ENCODE measurements at regions not wholly inside any gene's neighbourhood (a gene's known extent, or its start where the extent isn't known, plus 50 kb on each side); places are given as distances from the start of the nearest gene placed in this dataset.
"Not testable (repeated sequence)": the region's sequence is repeated elsewhere in the genome, so short reads cannot be mapped to it uniquely, and the experiment has no call there.

DNA sequence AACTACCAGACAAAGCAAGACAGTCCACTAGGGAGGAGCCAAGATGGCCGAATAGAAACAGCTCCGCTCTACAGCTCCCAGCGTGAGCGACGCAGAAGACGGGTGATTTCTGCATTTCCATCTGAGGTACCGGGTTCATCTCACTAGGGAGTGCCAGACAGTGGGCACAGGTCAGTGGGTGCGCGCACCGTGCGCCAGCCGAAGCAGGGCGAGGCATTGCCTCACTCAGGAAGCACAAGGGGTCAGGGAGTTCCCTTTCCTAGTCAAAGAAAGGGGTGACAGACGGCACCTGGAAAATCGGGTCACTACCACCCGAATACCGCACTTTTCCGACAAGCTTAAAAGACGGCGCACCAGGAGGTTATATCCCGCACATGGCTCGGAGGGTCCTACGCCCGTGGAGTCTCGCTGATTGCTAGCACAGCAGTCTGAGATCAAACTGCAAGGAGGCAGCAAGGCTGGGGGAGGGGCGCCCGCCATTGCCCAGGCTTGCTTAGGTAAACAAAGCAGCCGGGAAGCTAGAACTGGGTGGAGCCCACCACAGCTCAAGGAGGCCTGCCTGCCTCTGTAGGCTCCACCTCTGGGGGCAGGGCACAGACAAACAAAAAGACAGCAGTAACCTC, 90.6 kb upstream of the CAV2 start:
- H3K18ac ChIP-seq (ENCODE audit: low read length); H2BK15ac ChIP-seq (ENCODE audit: low read length); H3K14ac ChIP-seq (ENCODE audit: low read length); H4K8ac ChIP-seq (ENCODE audit: low read depth, low read length); H3K9me3 ChIP-seq (replicated peaks in 1 of 2; ENCODE audit: control insufficient read depth in 2 of 2, insufficient read depth in 1 of 2, low read depth in 1 of 2, low read length in 2 of 2); H3K27ac ChIP-seq (replicated peaks; ENCODE audit: low read length); H3K79me1 ChIP-seq (ENCODE audit: low read depth, low read length); H4K91ac ChIP-seq (ENCODE audit: low read depth, low read length, poor library complexity); H3K27me3 ChIP-seq (ENCODE audit: control insufficient read depth in 3 of 3, insufficient read depth in 3 of 3, low read depth in 1 of 3, low read length in 3 of 3); H2BK5ac ChIP-seq (ENCODE audit: low read length); DNase-seq (ENCODE audit: low spot score); H3K4me1 ChIP-seq (ENCODE audit: control insufficient read depth in 2 of 2, insufficient read depth in 1 of 2, low read depth in 1 of 2, low read length in 2 of 2); H3K23ac ChIP-seq (ENCODE audit: low read depth, low read length, poor library complexity); H3K4me2 ChIP-seq (ENCODE audit: insufficient read depth, low read length, poor library complexity, severe bottlenecking); H2BK120ac ChIP-seq (ENCODE audit: low read depth, low read length); H2BK12ac ChIP-seq (ENCODE audit: low read length); H3K9ac ChIP-seq (ENCODE audit: low read depth, low read length, poor library complexity); H3K36me3 ChIP-seq (replicated peaks in 1 of 2; ENCODE audit: control insufficient read depth in 2 of 2, insufficient read depth in 2 of 2, low read length in 2 of 2); H3K4me3 ChIP-seq (ENCODE audit: low read length in 2 of 2); H2AK5ac ChIP-seq (ENCODE audit: low read depth, low read length); H3K4ac ChIP-seq (ENCODE audit: low read length): not testable (repeated sequence)
- no CpG with 5 or more reads among the region's 28 CpGs for WGBS, 2 donors (ENCODE audit: extremely low coverage in 2 of 2, insufficient read length in 2 of 2, insufficient replicate concordance in 1 of 2)
- H2AFZ ChIP-seq (ENCODE audit: low read length), result peak overlapping the region; percentile 13

DNA sequence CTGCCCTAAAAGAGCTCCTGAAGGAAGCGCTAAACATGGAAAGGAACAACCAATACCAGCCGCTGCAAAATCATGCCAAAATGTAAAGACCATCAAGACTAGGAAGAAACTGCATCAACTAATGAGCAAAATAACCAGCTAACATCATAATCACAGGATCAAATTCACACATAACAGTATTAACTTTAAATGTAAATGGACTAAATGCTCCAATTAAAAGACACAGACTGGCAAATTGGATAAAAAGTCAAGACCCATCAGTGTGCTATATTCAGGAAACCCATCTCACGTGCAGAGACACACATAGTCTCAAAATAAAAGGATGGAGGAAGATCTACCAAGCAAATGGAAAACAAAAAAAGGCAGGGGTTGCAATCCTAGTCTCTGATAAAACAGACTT, 88.8 kb upstream of the CAV2 start:
- not testable (repeated sequence) for H4K8ac ChIP-seq (ENCODE audit: low read depth, low read length); DNase-seq (ENCODE audit: low spot score); H3K4ac ChIP-seq (ENCODE audit: low read length); H3K9me3 ChIP-seq (replicated peaks in 1 of 2; ENCODE audit: control insufficient read depth in 2 of 2, insufficient read depth in 1 of 2, low read depth in 1 of 2, low read length in 2 of 2); H2BK120ac ChIP-seq (ENCODE audit: low read depth, low read length); H3K4me3 ChIP-seq (ENCODE audit: low read length in 2 of 2); H4K91ac ChIP-seq (ENCODE audit: low read depth, low read length, poor library complexity); H2BK5ac ChIP-seq (ENCODE audit: low read length); H2AK5ac ChIP-seq (ENCODE audit: low read depth, low read length); H3K18ac ChIP-seq (ENCODE audit: low read length); H3K4me1 ChIP-seq (ENCODE audit: control insufficient read depth in 2 of 2, insufficient read depth in 1 of 2, low read depth in 1 of 2, low read length in 2 of 2); H2BK15ac ChIP-seq (ENCODE audit: low read length); H3K27ac ChIP-seq (replicated peaks; ENCODE audit: low read length); H3K36me3 ChIP-seq (replicated peaks in 1 of 2; ENCODE audit: control insufficient read depth in 2 of 2, insufficient read depth in 2 of 2, low read length in 2 of 2); H3K79me1 ChIP-seq (ENCODE audit: low read depth, low read length); H2BK12ac ChIP-seq (ENCODE audit: low read length); H3K9ac ChIP-seq (ENCODE audit: low read depth, low read length, poor library complexity); H3K27me3 ChIP-seq (ENCODE audit: control insufficient read depth in 3 of 3, insufficient read depth in 3 of 3, low read depth in 1 of 3, low read length in 3 of 3); H3K23ac ChIP-seq (ENCODE audit: low read depth, low read length, poor library complexity); H3K14ac ChIP-seq (ENCODE audit: low read length); H3K4me2 ChIP-seq (ENCODE audit: insufficient read depth, low read length, poor library complexity, severe bottlenecking); H2AFZ ChIP-seq (ENCODE audit: low read length)
- no CpG with 5 or more reads among the region's 3 CpGs for WGBS, 2 donors (ENCODE audit: extremely low coverage in 2 of 2, insufficient read length in 2 of 2, insufficient replicate concordance in 1 of 2)

DNA sequence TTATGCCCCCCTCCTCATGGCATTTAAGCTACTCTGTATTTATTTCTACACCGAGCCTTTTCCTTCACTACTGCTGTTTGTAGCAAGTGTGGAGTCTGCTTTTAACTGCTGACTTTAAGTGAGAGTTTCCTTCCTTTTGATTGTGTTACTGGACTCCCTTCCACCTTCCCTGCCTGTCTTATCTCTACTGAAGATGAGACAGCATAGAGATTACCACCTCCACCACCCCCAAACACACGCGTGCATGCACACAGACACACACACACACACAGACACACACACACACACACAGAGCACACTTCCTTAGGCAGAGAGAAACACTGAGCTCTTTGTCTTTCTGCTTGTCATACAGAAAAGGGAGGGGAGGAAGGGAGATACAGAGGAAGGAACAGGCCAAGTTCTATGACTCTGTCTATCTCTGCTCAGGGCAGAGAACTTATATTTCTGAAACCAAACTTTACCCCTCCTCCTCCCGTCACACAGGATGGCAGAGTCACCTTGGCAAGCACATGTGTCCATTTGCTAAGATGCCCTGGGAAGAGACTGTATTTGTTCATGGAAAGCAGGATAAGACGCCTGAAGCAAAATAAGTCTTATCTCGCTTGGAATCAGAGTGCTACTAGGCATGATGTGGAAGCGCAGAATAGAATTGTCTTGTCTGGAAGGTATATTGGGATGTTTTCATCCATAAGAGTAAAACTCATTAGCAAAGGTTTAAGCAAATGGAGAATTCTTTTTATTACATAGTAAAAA, 81.8 kb upstream of the CAV2 start:
- no peak overlapping the region for H3K4ac ChIP-seq (ENCODE audit: low read length)
- H4K91ac ChIP-seq (ENCODE audit: low read depth, low read length, poor library complexity), result no peak overlapping the region
- no peak overlapping the region for H2BK12ac ChIP-seq (ENCODE audit: low read length)
- no peak overlapping the region for H3K14ac ChIP-seq (ENCODE audit: low read length)
- H3K27ac ChIP-seq (replicated peaks; ENCODE audit: low read length), result no peak overlapping the region
- no peak overlapping the region for H2BK15ac ChIP-seq (ENCODE audit: low read length)
- no peaks in the 10 kb centered on the region for H3K27me3 ChIP-seq (ENCODE audit: control insufficient read depth in 3 of 3, insufficient read depth in 3 of 3, low read depth in 1 of 3, low read length in 3 of 3)
- no CpG with 5 or more reads among the region's 7 CpGs for WGBS, 2 donors (ENCODE audit: extremely low coverage in 2 of 2, insufficient read length in 2 of 2, insufficient replicate concordance in 1 of 2)
- H3K9me3 ChIP-seq (replicated peaks in 1 of 2; ENCODE audit: control insufficient read depth in 2 of 2, insufficient read depth in 1 of 2, low read depth in 1 of 2, low read length in 2 of 2), result peaks cover 0 to 2% of the 10 kb centered on the region in 2 donors
- no peak overlapping the region for H3K23ac ChIP-seq (ENCODE audit: low read depth, low read length, poor library complexity)
- H3K36me3 ChIP-seq (replicated peaks in 1 of 2; ENCODE audit: control insufficient read depth in 2 of 2, insufficient read depth in 2 of 2, low read length in 2 of 2), result no peaks in the 10 kb centered on the region
- no peak for DNase-seq (ENCODE audit: low spot score)
- no peak overlapping the region for H2BK5ac ChIP-seq (ENCODE audit: low read length)
- peak overlapping the region; percentile 82 for H2AFZ ChIP-seq (ENCODE audit: low read length)
- H3K4me1 ChIP-seq (ENCODE audit: control insufficient read depth in 2 of 2, insufficient read depth in 1 of 2, low read depth in 1 of 2, low read length in 2 of 2), result no peaks in the 10 kb centered on the region
- no peak overlapping the region for H2BK120ac ChIP-seq (ENCODE audit: low read depth, low read length)
- H3K4me2 ChIP-seq (ENCODE audit: insufficient read depth, low read length, poor library complexity, severe bottlenecking), result no peak overlapping the region
- no peak overlapping the region for H3K4me3 ChIP-seq (ENCODE audit: low read length in 2 of 2)
- no peak overlapping the region for H3K18ac ChIP-seq (ENCODE audit: low read length)
- no peak overlapping the region for H4K8ac ChIP-seq (ENCODE audit: low read depth, low read length)
- no peak overlapping the region for H2AK5ac ChIP-seq (ENCODE audit: low read depth, low read length)
- no peaks in the 10 kb centered on the region for H3K79me1 ChIP-seq (ENCODE audit: low read depth, low read length)
- H3K9ac ChIP-seq (ENCODE audit: low read depth, low read length, poor library complexity), result no peak overlapping the region

DNA sequence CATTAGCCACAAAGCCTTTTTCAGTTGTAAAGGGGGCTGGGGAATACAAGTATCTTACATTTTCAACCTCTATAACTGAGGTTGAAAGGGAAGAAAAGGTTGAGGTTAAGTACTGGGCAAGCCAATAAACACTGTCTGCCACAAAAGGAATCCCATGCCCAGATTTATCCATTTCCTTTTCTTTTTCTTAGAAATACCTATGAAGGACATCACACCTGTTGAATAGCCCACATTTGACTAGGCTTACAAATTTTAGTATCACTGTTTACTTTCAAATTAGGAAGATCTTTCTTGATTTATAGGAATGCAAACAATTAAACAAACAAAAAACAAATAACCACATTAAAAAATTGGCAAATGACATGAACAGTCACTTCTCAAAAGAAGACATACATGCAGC, 81.0 kb upstream of the CAV2 start:
- Histone ChIP-seq H3K9ac (ENCODE audit: low read depth, low read length, poor library complexity) (no peak overlapping the region), H3K9me3 (replicated peaks in 1 of 2; ENCODE audit: control insufficient read depth in 2 of 2, insufficient read depth in 1 of 2, low read depth in 1 of 2, low read length in 2 of 2) (peaks cover 0 to 2% of the 10 kb centered on the region in 2 donors), H2AFZ (ENCODE audit: low read length) (no peak overlapping the region), H2AK5ac (ENCODE audit: low read depth, low read length) (no peak overlapping the region), H2BK5ac (ENCODE audit: low read length) (no peak overlapping the region), H4K91ac (ENCODE audit: low read depth, low read length, poor library complexity) (no peak overlapping the region), H3K79me1 (ENCODE audit: low read depth, low read length) (no peaks in the 10 kb centered on the region), H3K4me3 (ENCODE audit: low read length in 2 of 2) (no peak overlapping the region), H3K4me1 (ENCODE audit: control insufficient read depth in 2 of 2, insufficient read depth in 1 of 2, low read depth in 1 of 2, low read length in 2 of 2) (no peaks in the 10 kb centered on the region), H2BK120ac (ENCODE audit: low read depth, low read length) (no peak overlapping the region), H3K4me2 (ENCODE audit: insufficient read depth, low read length, poor library complexity, severe bottlenecking) (no peak overlapping the region), H2BK15ac (ENCODE audit: low read length) (no peak overlapping the region), H2BK12ac (ENCODE audit: low read length) (no peak overlapping the region), H3K27ac (replicated peaks; ENCODE audit: low read length) (no peak overlapping the region), H3K36me3 (replicated peaks in 1 of 2; ENCODE audit: control insufficient read depth in 2 of 2, insufficient read depth in 2 of 2, low read length in 2 of 2) (no peaks in the 10 kb centered on the region), H3K27me3 (ENCODE audit: control insufficient read depth in 3 of 3, insufficient read depth in 3 of 3, low read depth in 1 of 3, low read length in 3 of 3) (no peaks in the 10 kb centered on the region), H3K4ac (ENCODE audit: low read length) (no peak overlapping the region), H3K18ac (ENCODE audit: low read length) (no peak overlapping the region), H3K14ac (ENCODE audit: low read length) (no peak overlapping the region), H3K23ac (ENCODE audit: low read depth, low read length, poor library complexity) (no peak overlapping the region), H4K8ac (ENCODE audit: low read depth, low read length) (no peak overlapping the region)
- DNase-seq (ENCODE audit: low spot score), result no peak

Measured in neuronal stem cell (in vitro differentiated cells).